Transverse colon (tissue), 3 donors: ENCODE measurements at regions not wholly inside any gene's neighbourhood (a gene's known extent, or its start where the extent isn't known, plus 50 kb on each side); places are given as distances from the start of the nearest gene placed in this dataset.

Source experiments
- POLR2A ChIP-seq: fragments of 450-650 bp; IDR thresholded peaks from one replicate; pipeline ENCODE4 v1.6.1; 2016; ENCODE audit warnings: antibody characterized with exemption, mild to moderate bottlenecking, moderate library complexity
- TF ChIP-seq, protein P1 (sequence below), 5 experiments: fragments of 200-600 bp in 3 of 5; fragments of 450-650 bp in 2 of 5; sonication (generic) in 3 of 5; IDR thresholded peaks; 1 replicate in 2 of 5; 2 replicates in 3 of 5; pipeline ENCODE4 v1.5.1; 2016 to 2017; ENCODE audit warnings: antibody characterized with exemption in 5 of 5, inconsistent platforms in 3 of 5, mild to moderate bottlenecking in 2 of 5, moderate library complexity in 1 of 5

DNA sequence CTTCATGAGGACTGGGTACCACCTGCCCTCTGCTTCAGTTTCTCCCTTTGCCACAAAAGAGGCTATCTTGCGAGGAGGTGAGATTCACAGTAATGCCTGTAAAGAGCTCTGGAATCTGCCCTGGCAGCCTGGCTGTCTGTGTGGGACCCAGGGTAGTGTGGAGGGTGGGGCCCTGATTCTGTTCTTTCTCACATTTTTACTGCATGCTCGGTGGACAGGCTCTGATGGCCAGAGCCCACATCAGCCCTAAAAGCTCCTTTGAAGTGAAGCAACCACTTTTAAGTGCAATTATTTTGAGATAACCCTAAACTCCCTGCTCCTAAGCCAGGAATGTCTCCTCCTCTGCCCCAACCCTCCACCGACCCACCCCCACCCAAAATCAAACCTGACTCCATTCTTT lies 92.1 kb upstream of the PODXL start:
- TF ChIP-seq POLR2A: no peak
- TF ChIP-seq, protein P1, sequence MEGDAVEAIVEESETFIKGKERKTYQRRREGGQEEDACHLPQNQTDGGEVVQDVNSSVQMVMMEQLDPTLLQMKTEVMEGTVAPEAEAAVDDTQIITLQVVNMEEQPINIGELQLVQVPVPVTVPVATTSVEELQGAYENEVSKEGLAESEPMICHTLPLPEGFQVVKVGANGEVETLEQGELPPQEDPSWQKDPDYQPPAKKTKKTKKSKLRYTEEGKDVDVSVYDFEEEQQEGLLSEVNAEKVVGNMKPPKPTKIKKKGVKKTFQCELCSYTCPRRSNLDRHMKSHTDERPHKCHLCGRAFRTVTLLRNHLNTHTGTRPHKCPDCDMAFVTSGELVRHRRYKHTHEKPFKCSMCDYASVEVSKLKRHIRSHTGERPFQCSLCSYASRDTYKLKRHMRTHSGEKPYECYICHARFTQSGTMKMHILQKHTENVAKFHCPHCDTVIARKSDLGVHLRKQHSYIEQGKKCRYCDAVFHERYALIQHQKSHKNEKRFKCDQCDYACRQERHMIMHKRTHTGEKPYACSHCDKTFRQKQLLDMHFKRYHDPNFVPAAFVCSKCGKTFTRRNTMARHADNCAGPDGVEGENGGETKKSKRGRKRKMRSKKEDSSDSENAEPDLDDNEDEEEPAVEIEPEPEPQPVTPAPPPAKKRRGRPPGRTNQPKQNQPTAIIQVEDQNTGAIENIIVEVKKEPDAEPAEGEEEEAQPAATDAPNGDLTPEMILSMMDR (IDR thresholded peaks at IDR 0.05): no peak
